ENCODE measurements at regions not wholly inside any gene's neighbourhood (a gene's known extent, or its start where the extent isn't known, plus 50 kb on each side); places are given as distances from the start of the nearest gene placed in this dataset.

- TF ChIP-seq CTCF (IDR thresholded peaks at IDR 0.05) (no peak), POLR2A (IDR thresholded peaks at IDR 0.05) (no peak)
Measured at GRCh38 chrX:40808203-40808602, 72.9 kb upstream of the MED14 start.

Data from thyroid gland (tissue), 4 donors.